ENCODE measurements at regions not wholly inside any gene's neighbourhood (a gene's known extent, or its start where the extent isn't known, plus 50 kb on each side); places are given as distances from the start of the nearest gene placed in this dataset.

DNA sequence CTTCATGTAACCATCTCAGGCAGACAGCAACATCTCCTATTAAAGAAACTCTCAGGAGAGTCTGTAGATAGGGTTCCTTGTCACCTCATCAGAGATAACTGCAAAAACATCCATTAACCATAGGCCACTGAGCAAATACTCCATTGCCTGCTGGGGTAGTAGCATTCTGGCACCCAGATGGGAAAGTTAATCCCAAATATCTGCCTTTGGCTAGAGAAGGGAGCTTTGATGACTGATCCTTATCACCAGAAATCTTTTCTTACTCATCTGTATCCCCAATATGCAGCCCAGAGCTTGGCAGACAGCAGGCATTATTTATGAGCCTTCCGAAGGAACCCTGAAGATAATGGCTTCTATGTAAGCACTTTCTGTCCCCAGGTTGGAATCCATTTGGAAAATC is 173.1 kb downstream of the MFSD1 start:
- DNase-seq = no peak

- DNase-seq = no peak
These were observed 175.1 kb downstream of the MFSD1 start for GRCh38 chr3:158976966-158977365.

DNA sequence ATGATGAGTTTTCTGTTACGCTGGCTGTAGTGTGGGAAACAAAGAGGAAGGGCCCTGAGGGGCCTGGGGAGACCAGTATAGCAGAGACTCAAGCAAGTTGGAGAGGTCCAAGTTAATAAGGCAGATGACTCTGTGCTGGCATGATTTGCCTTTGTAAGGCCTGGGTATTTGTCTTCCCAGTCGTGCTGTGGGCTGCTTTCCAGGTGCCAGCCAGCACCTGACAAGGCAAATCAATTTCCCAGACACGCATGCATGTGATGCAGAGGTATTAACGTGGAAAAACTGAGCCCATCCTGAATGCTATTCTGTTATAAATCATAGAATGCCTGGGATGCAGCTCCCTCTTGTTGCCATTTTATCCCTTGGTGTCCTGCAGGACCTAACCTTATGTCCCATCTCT is 175.6 kb downstream of the MFSD1 start:
- DNase-seq = no peak

DNA sequence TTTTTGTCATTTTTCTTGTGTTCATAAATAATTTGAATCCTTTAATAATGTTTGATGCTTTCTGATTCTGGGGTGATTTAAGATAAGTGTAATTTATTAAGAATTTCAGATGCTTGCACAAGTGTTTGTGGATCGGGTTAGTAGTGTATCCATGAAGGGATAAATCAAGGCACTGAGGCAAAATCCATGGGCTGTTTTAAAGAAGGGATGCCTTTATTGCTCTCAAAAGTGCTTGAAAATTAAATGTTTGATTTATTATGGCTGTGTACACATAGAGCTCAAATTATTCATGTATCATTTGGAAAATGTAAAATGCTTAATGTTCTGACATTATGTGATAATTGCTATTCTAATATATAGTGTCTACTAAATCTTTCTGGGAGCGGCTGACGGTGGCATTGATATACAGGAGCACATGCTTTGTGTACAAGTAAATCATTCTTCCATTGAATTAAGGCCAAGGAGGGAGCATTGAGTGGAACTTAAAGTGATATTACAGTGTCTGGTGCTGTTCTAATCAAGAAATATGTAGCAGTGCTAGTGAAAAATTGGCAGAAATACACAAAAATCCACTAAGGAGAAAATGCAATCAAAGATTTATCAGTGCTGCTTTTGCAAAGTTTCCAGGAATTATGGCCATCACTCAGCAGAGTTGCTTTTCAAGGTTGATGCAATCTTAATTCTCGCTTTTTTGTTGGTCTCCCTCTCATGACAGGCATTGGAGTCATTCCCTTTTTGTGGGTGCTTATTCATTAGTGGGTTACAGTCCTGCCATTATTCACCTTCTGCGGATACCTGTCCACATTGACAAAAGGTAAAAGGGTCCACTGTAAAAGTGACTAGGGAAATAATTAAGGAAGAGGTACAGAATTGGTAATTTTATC is 181.6 kb downstream of the MFSD1 start:
- no peak for DNase-seq

- DNase-seq = no peak
These were observed 189.4 kb downstream of the MFSD1 start for GRCh38 chr3:158991146-158991705.

GRCh38 chr3:158992463-158992862 is 190.6 kb downstream of the MFSD1 start:
- no peak for DNase-seq

DNA sequence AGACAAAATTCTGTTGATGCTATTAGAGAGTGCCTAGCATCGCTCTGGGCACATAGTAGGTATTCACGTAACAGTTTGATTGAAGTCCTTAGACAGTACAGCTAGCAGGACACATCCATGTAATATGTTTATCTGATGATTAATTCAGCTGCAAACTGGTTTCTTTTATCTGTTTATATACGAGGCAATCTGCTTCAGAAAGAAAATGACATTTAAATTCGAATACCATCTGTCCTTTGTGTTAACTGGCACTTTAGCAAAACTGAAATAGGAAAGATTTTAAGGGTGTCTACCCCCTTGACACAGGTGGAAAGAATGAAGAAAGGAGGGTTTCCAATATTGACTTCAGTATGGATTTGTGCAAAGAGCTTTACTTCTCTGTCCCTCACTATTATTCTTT is 192.5 kb downstream of the MFSD1 start:
- no peak for DNase-seq

DNA sequence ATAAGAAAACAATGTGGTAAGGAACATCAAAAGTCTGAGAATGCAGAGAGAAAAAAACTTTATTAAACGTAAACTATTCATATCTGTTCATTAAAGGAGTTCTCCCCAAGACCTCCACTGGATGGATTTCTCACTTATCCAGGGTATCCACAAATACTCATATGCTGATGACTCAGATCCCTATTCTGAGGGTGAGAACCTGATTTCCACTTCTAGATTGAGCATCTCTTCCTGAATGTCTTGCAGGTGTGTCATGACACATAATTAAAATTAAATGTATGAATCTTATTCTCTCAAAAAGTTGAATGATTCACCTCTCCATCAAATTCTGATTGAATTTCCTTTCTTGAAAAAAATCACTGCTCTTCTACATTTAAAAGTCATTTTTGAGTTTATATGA is 199.9 kb downstream of the MFSD1 start:
- DNase-seq = no peak

DNA sequence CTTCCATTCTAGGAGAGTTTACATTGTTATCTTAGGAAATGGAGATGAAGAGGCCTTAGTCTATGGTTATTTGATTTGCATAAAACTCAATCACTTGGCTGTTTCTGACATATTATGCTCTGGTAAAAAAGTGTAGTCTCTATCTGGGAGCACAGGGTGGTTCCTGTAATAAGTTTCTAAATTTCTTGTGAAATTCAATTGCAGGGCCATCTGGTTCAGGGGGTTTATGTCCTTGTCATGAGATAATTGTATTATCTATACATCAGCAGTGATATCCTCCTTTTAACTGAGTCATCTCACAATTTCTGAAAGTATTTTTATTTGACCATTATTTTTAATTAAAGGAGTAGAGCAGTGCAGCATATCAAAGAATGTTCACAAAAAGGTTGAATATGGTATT is 203.3 kb downstream of the MFSD1 start:
- DNase-seq = no peak

GRCh38 chr3:159007331-159007730 is 205.5 kb downstream of the MFSD1 start:
- no peak for DNase-seq

GRCh38 chr3:159008401-159008800 is 206.5 kb downstream of the MFSD1 start:
- DNase-seq = no peak

DNA sequence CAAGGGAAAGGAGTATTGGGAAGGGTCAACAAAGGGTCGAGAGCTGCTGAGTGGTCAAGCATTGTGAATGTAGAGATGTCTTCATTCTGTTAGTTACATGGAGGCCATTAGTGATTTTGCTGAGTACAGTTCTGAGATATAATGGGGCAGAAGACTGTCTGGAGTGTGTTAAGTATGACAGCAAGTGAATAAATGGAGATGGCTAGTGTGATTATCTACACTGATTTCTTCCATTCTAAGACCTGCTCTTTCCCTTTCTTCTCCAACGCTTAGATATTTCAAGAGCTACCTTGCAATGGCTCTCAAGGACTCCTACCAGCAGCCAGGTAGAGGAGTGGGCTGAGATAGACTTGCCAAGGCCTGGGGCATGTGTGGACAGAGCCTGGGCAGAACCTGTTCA is 216.5 kb downstream of the MFSD1 start:
- no peak for DNase-seq

DNA sequence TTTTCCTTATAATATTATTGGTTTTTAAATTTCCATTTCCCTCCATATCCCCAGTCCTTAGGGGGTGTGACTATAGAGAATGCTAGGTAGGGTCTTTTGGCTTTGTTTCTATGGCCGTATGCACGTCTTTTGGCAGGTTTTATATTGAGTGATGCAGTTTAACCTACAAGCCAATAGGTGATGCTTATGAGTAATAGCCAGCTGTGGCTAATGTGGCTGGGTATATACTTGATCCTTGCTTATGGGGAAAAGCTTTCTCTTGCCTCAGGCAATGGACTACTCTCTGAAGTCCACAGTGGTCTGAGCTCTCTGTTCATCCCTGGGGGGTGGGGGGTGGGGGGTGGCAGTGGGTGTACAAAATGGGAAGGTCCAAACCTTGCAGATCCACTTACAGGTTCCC is 223.9 kb downstream of the MFSD1 start:
- no peak for DNase-seq

DNA sequence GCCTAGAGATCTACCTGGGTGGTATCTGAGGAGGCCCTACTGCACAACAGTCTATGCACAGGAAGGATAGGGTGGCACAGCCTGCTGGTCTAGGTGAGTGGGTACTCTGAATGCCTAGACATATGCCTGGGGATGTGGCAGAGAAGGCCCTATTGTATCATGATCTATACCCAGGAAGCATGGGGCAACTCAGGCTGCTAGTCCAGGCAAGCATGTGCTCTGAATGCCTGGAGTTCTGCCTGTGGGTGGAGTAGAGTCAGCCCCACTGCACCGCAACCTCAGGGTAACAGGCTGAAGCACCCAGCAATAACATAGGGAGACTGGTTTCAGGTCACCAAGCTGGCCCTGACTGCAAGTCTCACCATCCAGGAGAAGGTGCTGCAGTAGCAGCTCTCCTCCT is 224.7 kb downstream of the MFSD1 start:
- no peak for DNase-seq

DNA sequence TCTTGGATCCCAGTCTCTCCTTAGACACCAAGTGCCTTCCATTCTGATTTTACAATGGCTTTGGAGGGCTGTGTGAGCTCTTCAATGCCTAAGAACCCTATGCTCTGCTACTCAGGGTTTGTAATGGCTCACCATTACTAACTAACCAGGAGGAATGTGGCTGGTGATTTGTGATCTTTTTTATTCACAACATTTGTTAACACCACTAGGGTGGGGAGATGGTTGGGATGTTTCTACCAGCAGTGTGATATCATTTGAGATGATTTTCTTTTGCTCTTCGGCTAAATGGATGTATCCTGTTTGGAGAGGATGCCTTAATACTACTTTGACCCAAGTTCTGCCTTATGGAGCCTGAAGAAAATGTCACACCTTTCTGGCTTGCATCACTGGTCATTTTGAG is 226.9 kb downstream of the MFSD1 start:
- no peak for DNase-seq

- no peak for DNase-seq
These were observed 227.6 kb downstream of the MFSD1 start for GRCh38 chr3:159029306-159030026.

GRCh38 chr3:159030138-159030670 is 228.3 kb downstream of the MFSD1 start:
- DNase-seq = no peak

DNA sequence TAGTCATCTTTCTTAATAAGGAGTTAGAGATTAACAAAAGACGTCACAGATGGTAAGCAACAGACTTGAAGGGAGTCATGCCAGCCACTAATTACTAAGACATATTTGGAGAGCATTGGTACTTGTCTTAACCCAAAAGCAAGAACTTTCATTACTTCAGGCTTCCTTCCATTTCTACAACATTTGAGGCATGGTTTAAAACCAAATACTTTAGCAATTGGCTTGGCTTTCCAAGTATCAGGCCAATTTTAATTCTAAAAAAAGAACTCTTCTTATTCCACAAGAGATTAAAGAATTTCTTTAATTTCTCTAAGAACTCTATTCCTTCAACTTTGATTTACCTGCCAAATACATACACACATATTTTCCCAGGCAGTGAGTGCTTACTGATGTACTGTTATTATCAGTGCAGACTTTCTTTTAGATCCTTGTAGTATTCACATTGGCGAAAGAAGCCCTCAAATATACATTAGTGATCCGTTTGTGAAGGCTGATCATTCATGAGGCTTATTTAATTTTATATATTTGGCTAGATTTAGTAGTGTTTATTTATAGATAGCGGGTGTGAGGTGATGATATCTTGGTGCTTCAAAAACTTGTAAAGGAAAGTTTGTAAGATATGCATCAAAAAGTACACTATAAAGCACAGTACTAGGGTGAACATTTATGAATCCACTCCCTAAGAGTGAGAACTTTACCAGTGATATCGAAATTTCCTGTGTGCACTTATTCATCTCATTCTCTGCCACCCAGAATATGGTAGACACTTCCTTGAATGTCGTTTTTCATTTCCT is 229.2 kb downstream of the MFSD1 start:
- no peak for DNase-seq

GRCh38 chr3:159032311-159032710 is 230.5 kb downstream of the MFSD1 start:
- DNase-seq = no peak

- DNase-seq = no peak
These were observed 236.6 kb downstream of the MFSD1 start for GRCh38 chr3:159038405-159038804.

- DNase-seq = no peak
These were observed 237.4 kb downstream of the MFSD1 start for GRCh38 chr3:159039286-159039685.

DNA sequence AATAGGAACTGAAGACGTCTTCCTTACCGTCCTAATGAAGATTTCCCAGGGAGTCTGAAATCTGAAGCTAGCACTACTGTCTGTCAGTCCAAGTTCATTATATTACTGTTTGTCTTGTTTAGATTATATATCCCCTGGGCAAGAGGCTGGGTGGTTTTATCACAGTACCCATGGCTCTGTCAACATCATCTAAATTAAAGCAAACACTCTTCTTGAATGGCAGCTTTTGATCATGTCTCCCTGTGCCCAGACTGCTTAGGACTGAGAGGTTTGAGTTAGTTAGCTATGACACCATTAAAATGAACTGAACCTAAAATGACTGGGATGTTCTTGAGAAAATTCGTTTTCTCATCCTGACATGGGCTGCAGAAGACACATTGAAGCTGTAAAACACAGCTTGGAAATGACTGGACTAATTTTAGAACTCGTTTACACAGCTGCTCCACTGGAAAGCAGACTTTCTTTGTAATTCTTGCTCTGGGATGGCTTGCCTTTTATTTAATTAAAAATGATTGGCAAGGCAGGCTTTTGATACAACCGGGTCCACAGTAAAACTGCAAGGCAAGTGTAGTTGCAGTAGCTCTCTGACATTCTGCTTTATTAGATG is 243.5 kb downstream of the MFSD1 start:
- DNase-seq = no peak

GRCh38 chr3:159047361-159047760 is 245.5 kb downstream of the MFSD1 start:
- DNase-seq = no peak
